Dermis blood vessel endothelial cell (primary cell): ENCODE measurements at regions not wholly inside any gene's neighbourhood (a gene's known extent, or its start where the extent isn't known, plus 50 kb on each side); places are given as distances from the start of the nearest gene placed in this dataset.
A peak's percentile ranks its signal among the peaks of the same experiment; 100 is the strongest.

Experiments
- DNase-seq: peaks from one replicate; pipeline ENCODE4 v3.0.0; 2010

DNA sequence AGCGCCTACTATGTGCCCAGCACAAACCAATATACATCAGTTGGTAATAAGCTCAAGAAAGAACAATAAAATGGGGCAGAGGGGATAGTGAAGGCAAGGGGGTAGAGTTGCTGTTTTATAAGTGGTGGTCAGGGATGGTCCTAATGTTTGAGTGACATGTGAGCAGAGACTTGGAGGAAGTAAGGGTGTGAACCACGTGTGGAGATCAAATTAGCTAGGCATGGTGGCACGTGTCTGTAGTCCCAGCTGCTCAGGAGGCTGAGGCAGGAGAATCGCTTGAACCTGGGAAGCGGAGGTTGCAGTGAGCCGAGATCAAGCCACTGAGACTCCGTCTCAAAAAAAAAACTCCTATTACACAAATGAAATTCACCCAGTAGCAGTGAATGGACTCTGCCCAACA lies 56.5 kb downstream of the IRX6 start:
- no peak for DNase-seq

DNA sequence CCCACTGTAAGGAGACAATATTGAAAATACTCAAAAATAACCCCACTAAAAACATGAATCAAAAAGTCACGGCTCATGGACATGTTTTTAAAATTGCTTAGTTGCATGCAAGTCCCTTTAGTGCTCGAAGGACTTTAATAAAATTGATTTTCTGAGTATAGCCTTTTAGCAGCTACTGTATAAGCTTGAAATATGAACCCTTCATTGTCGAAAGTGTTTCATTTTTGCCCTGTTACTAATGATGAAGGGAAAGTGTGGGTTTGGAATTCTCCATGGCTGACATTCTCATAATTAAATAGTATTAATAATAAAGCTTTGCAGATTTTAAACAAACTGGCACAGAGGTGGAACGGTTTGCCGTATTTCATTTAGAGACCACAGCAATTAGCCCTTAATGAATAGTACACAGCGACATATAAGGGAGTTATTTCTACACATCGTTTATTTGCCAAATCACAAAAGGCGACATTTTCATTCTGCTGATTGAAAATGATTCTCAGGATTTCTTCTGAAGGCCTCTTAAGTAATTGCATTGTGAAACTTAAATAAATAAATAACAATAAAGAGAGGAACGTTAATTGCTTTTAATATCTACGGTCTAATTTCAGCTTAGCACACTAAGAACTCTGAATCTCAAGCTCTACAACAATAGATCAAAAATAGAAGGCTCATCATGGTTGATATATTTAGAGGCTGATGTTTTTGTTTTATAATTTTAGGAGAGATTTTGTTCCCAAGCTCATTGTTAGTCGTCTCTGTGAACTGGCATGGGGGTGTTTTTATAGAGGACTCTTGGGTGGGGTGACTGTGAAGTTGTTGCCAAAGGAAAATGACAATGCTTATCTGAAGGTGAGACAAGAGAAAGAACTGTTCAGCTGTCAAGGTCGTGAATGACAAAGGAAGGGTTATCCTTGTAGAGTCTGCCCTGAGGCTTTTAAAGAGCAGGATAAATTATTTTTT lies 60.6 kb downstream of the IRX6 start:
- DNase-seq, result no peak

DNA sequence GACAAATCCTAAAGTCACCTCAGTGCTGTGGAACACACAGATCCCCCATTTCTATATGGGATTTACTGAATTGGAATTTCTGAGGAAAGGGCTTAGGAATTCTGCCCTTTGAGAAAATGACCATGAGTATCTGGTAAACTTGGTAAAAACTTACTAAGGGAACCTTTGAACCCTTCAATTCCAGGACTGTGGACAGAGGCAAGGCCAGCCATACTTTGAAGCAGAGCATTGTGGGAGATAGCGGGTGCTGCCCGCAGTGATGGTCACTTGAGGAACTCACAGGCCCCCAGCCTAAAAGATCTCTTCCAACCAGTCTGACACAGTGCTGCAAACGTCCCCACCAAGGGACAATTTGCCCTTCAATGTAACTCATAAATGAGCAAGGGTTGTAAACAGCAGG lies 61.4 kb downstream of the IRX6 start:
- no peak for DNase-seq

DNA sequence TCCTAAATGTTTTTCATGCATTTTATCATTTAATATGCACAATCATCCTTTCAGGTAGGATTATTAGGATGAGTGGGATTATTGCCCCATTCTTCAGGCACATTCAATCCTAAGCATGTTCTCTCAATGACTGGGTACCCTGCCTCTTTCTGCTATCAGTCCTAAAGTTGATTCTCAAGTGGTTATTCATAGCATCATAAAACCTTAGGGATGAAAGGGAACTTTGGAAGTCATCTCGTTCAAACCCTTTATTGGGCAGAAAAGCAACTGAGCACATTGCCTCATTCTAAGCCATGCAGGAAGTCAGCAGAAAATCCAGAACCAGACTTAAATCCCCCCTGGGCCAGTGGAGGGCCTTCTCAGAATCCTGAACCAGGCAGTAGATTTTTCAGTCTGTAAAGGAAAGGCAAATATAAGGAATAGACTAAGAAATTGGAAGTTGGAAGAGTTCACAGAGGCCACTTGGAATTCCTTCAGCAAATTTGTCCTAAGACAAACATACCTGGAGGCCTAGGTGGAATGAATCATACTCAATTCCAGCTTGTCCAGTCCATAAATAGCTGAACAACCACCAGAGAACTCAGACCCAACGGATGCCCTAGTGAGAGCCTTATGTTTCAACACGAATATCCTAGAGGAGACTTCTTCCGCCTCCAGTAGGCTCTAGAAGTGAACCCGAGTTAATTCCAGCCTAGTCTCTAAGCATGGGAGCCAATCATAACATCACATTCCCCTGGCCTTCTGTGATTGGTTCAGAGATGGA lies 62.7 kb downstream of the IRX6 start:
- no peak for DNase-seq

DNA sequence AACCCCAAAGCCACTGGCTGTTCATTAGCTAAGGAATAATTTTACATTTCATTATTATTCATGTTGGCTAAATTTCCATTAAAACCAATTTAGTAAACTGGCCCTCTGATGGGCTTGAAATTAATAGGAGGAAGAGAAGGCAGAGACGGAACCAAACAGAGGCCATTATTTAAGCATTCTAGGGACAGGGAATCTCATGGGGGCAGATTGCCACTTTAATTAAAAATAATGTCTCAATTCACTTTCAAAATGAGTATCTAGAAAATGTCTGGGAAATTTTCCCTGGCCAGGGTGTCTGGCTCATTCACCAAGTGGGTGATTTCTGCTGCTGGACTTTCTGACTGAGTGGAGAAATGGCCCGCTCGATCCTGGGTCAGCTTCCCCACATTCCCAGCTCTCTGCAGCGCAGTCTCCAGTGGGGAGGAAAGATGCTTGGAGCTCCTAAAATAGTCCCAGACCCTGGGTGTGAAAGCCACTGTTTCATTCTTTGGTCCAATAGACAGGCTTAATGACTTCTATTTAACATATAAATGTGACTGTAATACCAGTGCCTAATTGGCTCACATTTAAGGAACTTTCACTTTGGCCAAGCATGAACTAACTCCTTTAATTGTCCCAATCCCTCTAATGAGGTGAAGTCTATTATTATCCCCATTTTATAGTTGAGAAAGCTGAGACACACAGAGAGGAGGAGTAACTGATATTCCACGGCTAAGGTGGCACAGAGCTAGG lies 64.3 kb downstream of the IRX6 start:
- DNase-seq, result no peak

DNA sequence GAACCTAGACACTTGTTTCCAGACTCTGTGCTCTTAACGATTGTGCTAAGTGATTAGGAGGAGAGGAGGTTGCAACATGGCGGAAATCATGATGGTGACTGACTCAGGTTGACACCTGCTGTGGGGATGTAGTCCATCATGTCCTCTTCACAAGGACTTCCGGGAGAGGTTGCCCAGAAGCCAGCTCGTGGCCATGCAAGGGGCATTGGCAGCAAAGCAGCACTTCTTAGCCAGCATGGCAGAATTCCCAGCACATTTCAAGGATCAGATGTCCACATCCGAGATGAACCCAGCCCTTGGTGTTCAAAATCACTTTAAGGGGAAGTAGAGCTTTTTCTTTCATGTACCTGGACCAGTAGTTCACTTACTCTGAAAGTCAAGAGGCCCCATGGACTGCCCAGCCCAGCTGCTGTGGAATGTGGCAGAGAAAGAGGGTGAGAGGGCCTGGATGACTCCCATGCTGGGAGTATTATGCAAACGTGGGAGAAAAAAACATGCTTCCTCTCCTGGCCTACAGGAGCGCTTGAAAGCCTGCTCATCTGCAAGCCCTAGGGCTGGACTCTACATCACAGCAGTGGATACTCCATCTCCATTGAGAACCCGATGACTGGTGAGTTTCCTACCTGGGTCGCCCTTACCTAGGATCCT lies 65.5 kb downstream of the IRX6 start:
- DNase-seq, result no peak

DNA sequence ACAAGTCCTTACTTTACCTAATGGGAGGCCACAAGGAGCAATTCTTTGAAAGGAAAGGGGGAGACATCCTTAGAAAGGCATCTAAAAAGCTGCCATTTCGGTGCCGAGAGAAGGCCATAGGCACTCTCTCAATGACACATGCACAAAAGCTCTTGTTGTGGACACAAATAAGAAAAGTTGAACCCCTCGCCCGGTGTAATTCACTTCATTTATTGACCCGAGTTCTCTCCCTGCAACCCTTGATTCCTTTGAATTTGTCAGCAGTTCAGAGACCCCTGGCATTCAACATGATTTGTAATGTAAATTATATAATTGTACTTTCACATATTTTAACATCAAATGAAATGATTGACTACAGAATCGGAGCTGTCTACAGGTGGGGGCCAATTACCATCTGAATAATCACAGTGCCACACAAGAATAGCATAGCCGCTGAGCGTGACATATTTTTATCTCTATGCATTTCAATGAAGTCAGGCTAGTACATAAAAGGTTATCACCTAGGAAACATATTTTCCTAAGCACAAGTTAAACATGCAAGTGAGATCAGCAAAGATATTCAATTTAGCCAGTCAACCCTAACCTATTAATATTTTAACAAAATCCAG lies 66.7 kb downstream of the IRX6 start:
- no peak for DNase-seq

DNA sequence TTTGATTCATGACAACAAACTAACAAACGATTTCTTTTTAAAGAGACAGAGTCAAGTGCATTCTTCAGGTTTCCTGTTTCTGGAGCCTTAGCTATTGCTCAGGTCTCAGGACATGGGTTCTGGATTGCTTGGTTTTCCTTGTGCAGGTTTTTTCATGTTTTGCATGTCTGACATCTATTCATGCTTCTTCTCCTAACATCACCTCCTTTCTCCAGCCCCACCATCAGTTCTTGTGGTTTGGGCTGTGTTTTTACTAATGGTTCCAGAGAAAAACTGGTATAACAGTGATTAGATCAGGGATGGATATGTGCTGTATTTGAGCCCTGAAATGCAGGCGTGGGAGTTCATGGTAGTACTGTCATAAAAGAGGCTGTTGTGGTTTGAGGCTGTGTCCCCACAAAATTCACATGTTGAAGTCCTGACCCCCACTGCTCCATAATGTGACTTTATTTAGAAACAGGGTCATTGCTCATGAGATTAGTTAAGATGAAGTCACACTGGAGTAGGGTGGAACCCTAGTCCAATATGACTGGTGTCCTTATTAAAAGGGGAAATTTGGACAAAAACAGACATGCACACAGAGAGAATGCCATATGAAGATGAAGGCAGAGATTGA lies 67.9 kb downstream of the IRX6 start:
- no peak for DNase-seq

DNA sequence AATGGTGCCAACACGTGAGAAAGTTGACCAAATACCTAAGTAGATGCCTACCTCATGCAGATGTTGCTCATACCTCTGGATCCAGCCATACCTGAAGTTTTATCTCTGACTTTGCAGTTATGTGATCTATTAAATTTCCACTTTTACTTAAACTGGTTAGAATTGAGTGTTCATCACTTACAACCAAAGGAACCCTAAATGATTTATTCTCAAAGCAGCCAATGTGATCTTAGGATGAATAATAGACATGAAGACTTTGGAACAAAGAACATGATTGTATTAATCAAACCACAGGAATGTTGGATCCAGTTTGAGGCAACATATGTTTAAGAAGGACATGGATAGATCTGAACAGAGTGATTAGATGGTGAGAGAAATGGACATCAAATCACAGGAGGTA lies 68.7 kb downstream of the IRX6 start:
- DNase-seq, result no peak

DNA sequence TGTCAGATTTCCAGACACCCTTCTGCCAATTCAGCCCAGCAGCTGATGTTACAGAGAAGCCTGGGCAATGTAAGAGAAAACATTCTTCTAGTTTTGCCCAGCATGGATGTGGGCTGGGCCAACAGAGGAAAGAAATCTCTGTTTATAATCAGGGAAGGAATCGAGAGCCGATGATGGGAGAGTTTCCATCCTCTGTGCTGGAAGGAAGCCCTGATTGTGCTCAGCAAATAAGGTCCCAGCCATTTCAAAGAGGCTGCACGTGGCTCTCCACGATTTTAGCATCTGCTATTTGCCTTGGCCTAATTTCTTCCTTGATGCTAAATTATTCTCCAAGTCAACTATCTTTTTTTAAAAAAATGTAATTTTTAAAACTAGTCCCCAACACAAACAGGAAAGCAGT lies 70.0 kb downstream of the IRX6 start:
- DNase-seq, result no peak

DNA sequence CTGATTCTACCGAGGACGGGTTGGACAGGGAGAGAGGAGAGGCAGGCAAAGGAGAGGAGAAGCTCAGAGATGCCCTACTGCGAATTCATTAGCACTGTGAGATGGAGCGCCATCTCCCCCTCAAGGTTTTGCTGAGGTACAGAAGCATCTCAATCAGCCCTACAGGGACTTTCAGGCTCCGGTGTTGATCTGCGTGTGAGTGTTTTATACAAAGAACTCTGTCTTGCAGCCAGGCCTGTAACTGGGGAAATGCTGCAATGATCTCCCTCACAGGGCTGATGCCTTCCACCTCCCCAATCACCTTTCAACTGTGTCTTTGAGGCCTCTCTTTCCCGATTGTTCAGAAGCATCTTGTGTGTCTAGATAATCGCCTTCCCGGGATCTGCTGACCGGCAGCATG lies 74.8 kb downstream of the IRX6 start:
- no peak for DNase-seq

DNA sequence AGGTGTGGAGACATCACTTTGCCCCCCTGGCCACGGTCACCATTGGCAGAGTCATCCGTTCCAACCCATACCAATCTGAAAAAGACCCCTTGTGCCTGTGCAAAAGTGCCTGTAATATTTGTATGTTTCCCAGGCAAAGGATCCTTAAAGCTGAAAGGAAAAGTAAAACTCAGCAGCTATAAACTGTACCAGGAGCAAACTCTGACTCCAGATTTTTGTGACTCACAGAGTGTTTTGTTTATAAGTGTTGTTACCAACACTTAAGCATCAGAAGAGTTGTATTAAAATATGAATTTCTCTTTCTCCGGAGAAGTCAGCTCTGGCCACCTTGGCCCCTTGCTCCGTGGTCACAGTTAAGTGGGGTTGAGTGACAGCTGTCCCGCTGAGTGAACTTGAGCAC lies 75.9 kb downstream of the IRX6 start:
- no peak for DNase-seq

DNA sequence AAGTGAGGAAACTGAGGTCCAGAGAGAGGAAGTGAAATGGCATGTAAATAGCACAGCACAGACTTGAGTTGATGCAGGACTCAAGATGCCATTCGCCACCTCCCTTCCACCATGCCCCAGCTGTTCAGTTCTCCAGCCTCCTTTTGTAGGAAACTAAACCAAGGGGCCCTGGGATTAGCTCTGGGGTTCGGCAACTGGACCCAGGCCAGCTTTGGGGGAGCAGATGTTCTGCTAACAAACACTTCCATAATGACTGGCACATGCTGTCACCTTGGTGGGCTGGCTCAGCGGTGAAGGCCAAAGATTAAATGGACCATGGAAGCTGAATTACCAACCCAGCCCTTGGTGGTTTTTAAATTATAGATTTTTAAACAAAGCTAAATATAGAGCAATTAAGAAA lies 77.0 kb downstream of the IRX6 start:
- DNase-seq, result no peak

DNA sequence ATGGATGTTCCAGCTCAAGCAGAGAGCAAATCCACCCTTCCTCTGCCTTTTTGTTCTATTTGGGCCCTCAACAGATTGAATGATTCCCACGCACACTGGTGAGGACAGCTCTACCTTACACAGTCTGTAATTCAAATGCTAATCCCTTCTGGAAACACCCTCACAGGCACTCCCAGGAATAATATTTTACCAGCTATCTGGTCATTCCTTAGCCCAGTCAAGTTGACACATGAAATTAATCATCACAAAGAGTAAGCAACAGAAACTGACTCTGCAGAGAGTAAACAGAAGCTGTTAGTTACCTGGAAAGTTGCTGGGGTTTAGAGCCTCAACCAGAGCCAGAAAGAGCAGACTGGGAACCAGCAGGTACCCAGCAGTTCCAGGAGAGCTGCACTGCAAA lies 75.5 kb upstream of the MMP2 start:
- DNase-seq, result no peak

DNA sequence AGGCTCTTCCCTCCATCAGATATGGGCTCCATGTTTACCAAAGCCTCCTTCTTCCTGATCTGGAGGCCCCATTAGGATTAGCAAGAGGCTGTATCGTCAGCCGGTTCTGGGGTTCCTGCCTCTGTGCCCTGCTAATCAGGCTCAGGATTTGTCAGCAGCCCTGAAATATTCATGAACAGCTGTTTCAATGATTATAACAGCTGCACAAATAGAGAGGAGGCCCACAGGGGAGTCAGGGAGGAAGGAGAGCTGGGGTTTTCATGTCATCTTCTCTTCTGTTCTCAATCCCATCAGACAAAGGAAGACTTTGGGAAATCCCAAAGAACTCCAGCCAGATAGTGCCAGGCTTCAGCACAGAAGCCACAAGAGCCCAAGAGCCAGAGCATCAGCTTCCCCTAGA lies 72.3 kb upstream of the MMP2 start:
- DNase-seq, result no peak

DNA sequence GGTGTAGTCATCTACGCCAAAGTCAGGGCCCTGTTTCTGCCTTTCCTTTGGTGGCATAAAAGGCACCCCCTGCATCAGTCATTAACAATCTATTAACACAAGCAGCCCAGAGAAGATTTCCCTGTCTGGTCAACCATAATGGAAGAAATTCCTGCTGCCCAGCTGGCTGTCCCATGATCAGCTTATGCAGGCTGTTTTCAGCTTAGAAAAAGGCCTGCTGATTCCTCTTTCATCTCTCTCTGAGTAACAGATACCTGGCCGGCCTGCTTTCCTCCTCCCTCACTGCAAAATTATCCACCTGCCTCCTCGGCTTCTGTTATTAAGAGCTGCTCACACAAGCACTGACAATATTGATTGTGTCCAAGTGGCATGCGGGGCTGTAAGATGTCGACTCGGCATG lies 70.3 kb upstream of the MMP2 start:
- no peak for DNase-seq

DNA sequence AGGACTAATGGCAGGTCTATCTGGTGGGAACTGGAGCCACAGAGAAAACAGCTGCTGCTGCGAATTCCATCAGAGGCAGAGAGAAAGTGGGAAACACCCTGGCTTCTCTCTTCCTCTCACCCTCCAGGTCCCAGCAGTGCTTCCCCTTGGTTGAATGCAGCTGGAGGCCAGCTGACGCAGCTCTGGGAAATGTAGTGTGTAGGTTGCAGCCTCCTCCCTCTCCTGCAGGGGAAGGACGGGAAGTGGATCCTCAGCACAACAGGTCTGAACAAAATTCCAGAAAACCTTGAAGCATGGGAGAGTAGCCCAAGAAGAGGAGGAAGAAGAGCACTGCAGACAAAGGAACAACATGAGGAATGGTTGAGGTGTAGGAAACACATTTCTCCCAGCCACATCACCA lies 67.8 kb upstream of the MMP2 start:
- DNase-seq, result no peak

DNA sequence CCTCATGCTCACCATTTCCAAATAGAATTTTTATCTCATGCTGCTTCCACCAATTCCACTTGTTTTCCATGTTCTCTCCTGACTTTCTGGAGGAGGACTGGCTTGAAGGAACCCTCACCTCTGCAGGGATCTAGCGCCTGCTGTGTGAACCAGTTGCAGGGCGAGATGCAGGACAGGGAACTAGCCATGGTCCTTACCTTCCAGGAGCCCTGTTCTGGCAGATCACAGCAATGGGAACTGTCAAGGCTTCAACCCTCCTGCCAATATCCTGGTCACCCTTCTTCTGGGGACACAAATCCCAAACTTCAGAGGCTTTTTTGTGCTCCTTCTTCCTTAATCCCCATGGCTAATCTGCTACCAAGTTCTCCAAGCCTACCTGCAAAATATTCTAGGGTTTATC lies 60.4 kb upstream of the MMP2 start:
- peak; percentile 19 for DNase-seq

DNA sequence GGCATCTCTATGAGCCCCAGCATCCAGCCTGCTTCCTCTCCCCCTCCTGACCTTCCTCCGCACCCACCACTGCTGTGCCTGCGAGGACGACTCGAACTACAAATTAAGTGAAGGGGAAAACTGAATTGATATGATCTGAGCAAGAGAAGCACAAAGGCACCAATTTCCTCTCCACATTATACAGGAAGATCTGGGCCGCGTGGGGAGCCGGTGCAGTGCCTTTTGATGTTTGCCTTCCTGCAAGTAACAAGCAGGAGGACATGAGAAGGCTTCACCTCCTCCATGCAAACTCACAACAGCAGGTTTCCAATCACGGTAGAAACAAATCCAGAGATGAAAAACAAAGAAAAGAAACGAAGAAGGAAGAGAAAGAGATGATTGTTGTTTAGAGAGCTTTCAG lies 57.8 kb upstream of the MMP2 start:
- no peak for DNase-seq

DNA sequence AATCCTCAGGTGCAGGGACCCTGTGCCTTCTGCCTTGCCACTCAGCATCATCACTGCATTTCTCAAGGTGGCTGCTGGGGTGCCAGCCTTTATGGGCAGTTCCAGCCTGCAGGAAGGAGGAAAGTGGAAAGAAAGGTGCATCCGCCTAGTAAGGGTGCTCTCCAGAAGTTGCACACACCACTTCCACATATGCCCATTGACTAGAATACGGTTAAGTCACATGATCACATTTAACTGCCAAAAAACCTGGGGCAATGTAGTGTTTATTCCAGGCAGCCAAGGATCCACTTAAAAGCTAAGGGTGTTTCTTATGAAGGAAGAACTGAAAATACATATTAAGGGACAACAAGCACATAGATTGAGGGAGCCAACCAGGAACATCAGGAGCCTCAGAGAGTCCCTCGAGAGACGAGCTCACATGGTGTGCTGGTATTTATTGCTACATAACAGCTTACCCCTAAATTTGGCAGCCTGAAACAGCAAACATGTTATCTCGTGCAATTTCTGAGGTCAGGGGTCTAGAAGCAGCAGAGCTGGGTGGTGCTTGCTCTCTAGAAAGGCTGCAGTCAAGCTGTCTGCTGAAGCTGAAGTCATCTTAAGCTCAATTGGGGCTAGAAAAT lies 52.0 kb upstream of the MMP2 start:
- no peak for DNase-seq
